H1 (cell line): ENCODE measurements at regions not wholly inside any gene's neighbourhood (a gene's known extent, or its start where the extent isn't known, plus 50 kb on each side); places are given as distances from the start of the nearest gene placed in this dataset.

ENCODE experiments used
- CTCF ChIA-PET: fragments of 300-600 bp; sonication (Branson Sonifier 250); formaldehyde crosslinking; loops from one replicate; lab custom pipeline; 2021; ENCODE audit not compliant: partially characterized antibody; lab: Charles Lee
- POLR2A ChIA-PET: fragments of 300-600 bp; sonication (Branson Sonifier 250); formaldehyde crosslinking; loops from one replicate; lab custom pipeline; 2021; ENCODE audit warnings: inconsistent platforms; ENCODE audit not compliant: partially characterized antibody; lab: Charles Lee
- DNase-seq, 2 experiments: peaks; one replicate each; pipeline versions ENCODE4 v3.0.0 to v3.0.0-alpha.2; 2010 to 2022; ENCODE audit warnings: low spot score in 2 of 2, low read depth in 1 of 2, mixed read lengths in 1 of 2
- FAIRE-seq: peaks from 2 replicates; lab custom pipeline; 2011; peaks lifted over from hg19 to GRCh38; lab: Jason Lieb, UNC
- H2AFZ ChIP-seq: 2 replicates; pipeline ENCODE4 v1.8.1; 2012; ENCODE audit warnings: low read length, inconsistent platforms
- H2AK5ac ChIP-seq: 2 replicates; pipeline ENCODE4 v1.6.1; 2013; ENCODE audit warnings: low read depth, low read length
- H2BK120ac ChIP-seq: replicated peaks from 2 replicates; pipeline ENCODE3; 2013; ENCODE audit warnings: low read depth, low read length, inconsistent platforms
- H2BK12ac ChIP-seq: 2 replicates; pipeline ENCODE4 v1.6.1; 2013; ENCODE audit warnings: low read depth, low read length
- H2BK15ac ChIP-seq: 2 replicates; pipeline ENCODE4 v1.6.1; 2013; ENCODE audit warnings: low read length
- H2BK20ac ChIP-seq: 2 replicates; pipeline ENCODE4 v1.6.1; 2013; ENCODE audit warnings: low read length
- H2BK5ac ChIP-seq: 2 replicates; pipeline ENCODE4 v1.6.1; 2013; ENCODE audit warnings: low read depth, low read length
- H3K14ac ChIP-seq: 2 replicates; pipeline ENCODE4 v1.6.1; 2013; ENCODE audit warnings: inconsistent platforms; ENCODE audit not compliant: insufficient read length
- H3K18ac ChIP-seq: 2 replicates; pipeline ENCODE4 v1.6.1; 2013; ENCODE audit warnings: low read length; ENCODE audit errors: extremely low read depth
- H3K23ac ChIP-seq: 2 replicates; pipeline ENCODE4 v1.6.1; 2013; ENCODE audit warnings: inconsistent platforms; ENCODE audit not compliant: insufficient read length
- H3K23me2 ChIP-seq: 2 replicates; pipeline ENCODE4 v1.6.1; 2013; ENCODE audit warnings: low read depth, low read length
- H3K27ac ChIP-seq: 2 replicates; pipeline ENCODE4 v1.6.1; 2011; ENCODE audit warnings: low read depth, low read length, inconsistent platforms
- H3K27me3 ChIP-seq, 4 experiments: replicated peaks in 1 of 4; 1 replicate in 1 of 4; 2 replicates in 3 of 4; pipeline versions ENCODE4 v1.6.1 to v1.8.1; 2011 to 2013; ENCODE audit warnings: low read length in 3 of 4, mild to moderate bottlenecking in 3 of 4, inconsistent platforms in 2 of 4, mixed read lengths in 2 of 4, moderate library complexity in 1 of 4; ENCODE audit not compliant: control insufficient read depth in 3 of 4, insufficient read depth in 3 of 4; ENCODE audit errors: extremely low read depth in 1 of 4
- H3K36me3 ChIP-seq, 4 experiments: 2 replicates each; pipeline versions ENCODE4 v1.6.1 to v1.8.1; 2011 to 2013; ENCODE audit warnings: mild to moderate bottlenecking in 4 of 4, low read length in 3 of 4, moderate library complexity in 2 of 4, control low read depth in 1 of 4, inconsistent platforms in 1 of 4; ENCODE audit not compliant: insufficient read depth in 4 of 4, control insufficient read depth in 2 of 4
- H3K4ac ChIP-seq: replicated peaks from 2 replicates; pipeline ENCODE3; 2013; ENCODE audit warnings: low read length, low read depth, mixed read lengths, inconsistent platforms; ENCODE audit not compliant: insufficient read length
- H3K4me1 ChIP-seq, 4 experiments: replicated peaks in 1 of 4; 1 replicate in 1 of 4; 2 replicates in 3 of 4; pipeline versions ENCODE4 v1.6.1 to v1.8.1; 2011 to 2013; ENCODE audit warnings: low read length in 3 of 4, inconsistent platforms in 2 of 4, mixed read lengths in 1 of 4; ENCODE audit not compliant: insufficient read depth in 4 of 4, control insufficient read depth in 3 of 4
- H3K4me2 ChIP-seq, 2 experiments: 2 replicates each; pipeline versions ENCODE4 v1.6.1 to v1.8.1; 2011 to 2013; ENCODE audit warnings: low read depth in 2 of 2, low read length in 2 of 2, control low read depth in 1 of 2, inconsistent platforms in 1 of 2, mild to moderate bottlenecking in 1 of 2; ENCODE audit not compliant: insufficient read depth in 1 of 2
- H3K4me3 ChIP-seq, 4 experiments: fragments of 200-600, 300-600 bp in 1 of 4; sonication (generic), shearing (Covaris generic), sonication (Bioruptor Twin) in 1 of 4; 2 replicates each; pipeline versions ENCODE4 v1.5.1 to v1.8.1; 2011 to 2016; ENCODE audit warnings: low read length in 4 of 4, low read depth in 3 of 4, control low read depth in 2 of 4, inconsistent platforms in 2 of 4, mild to moderate bottlenecking in 2 of 4, mixed read lengths in 1 of 4, moderate library complexity in 1 of 4; ENCODE audit not compliant: insufficient read depth in 2 of 4; ENCODE audit errors: extremely low read depth in 1 of 4
- H3K56ac ChIP-seq: replicated peaks from 2 replicates; pipeline ENCODE3; 2013; ENCODE audit warnings: low read depth, mild to moderate bottlenecking, mixed read lengths, low read length, inconsistent platforms; ENCODE audit not compliant: insufficient read length
- H3K79me1 ChIP-seq: 2 replicates; pipeline ENCODE4 v1.6.1; 2013; ENCODE audit warnings: low read depth, low read length, control low read depth
- H3K79me2 ChIP-seq, 2 experiments: 2 replicates each; pipeline versions ENCODE4 v1.6.1 to v1.8.1; 2012 to 2013; ENCODE audit warnings: low read length in 2 of 2, mild to moderate bottlenecking in 2 of 2, inconsistent platforms in 1 of 2; ENCODE audit not compliant: insufficient read depth in 2 of 2, control insufficient read depth in 1 of 2
- H3K9ac ChIP-seq, 4 experiments: replicated peaks in 1 of 4; 1 replicate in 1 of 4; 2 replicates in 3 of 4; pipeline versions ENCODE4 v1.6.1 to v1.8.1; 2011 to 2013; ENCODE audit warnings: low read depth in 3 of 4, low read length in 3 of 4, control low read depth in 2 of 4, mild to moderate bottlenecking in 2 of 4, moderate library complexity in 2 of 4, inconsistent platforms in 1 of 4; ENCODE audit errors: extremely low read depth in 1 of 4
- H3K9me3 ChIP-seq, 2 experiments: 2 replicates each; pipeline versions ENCODE4 v1.6.1 to v1.8.1; 2012 to 2013; ENCODE audit warnings: mild to moderate bottlenecking in 2 of 2, moderate library complexity in 2 of 2, control low read depth in 1 of 2, inconsistent platforms in 1 of 2, low read depth in 1 of 2, low read length in 1 of 2, mixed read lengths in 1 of 2; ENCODE audit not compliant: insufficient read depth in 2 of 2
- H4K20me1 ChIP-seq, 2 experiments: replicated peaks in 1 of 2; 2 replicates each; pipeline versions ENCODE3 to v1.8.1; 2011 to 2013; ENCODE audit warnings: inconsistent platforms in 2 of 2, low read length in 2 of 2, mild to moderate bottlenecking in 1 of 2; ENCODE audit not compliant: insufficient read depth in 2 of 2, control insufficient read depth in 1 of 2
- H4K5ac ChIP-seq: 2 replicates; pipeline ENCODE4 v1.6.1; 2013; ENCODE audit warnings: low read length, low read depth, mixed read lengths, inconsistent platforms; ENCODE audit not compliant: insufficient read length
- H4K8ac ChIP-seq: 2 replicates; pipeline ENCODE4 v1.8.0; 2013; ENCODE audit warnings: mild to moderate bottlenecking, moderate library complexity, low read length, inconsistent platforms; ENCODE audit not compliant: insufficient read depth; ENCODE audit errors: extremely low read depth
- H4K91ac ChIP-seq: replicated peaks from 2 replicates; pipeline ENCODE3; 2013; ENCODE audit warnings: low read length, mixed read lengths, inconsistent platforms; ENCODE audit not compliant: insufficient read length
- BACH1 ChIP-seq: IDR thresholded peaks from 2 replicates; pipeline ENCODE4 v1.6.1; 2012; ENCODE audit warnings: low read length, improper control_type of control experiment
- BCL11A ChIP-seq, 2 experiments: IDR thresholded peaks; one replicate each; pipeline ENCODE4 v1.6.1; 2011; ENCODE audit warnings: low read depth in 2 of 2, low read length in 2 of 2, mild to moderate bottlenecking in 2 of 2
- CBX5 ChIP-seq: fragments of 300-800, 300-1000 bp; sonication (generic); IDR thresholded peaks from 2 replicates; pipeline ENCODE4 v1.7.1; 2016; ENCODE audit warnings: antibody characterized with exemption, low read length, low read depth
- EZH2 ChIP-seq: fragments of 200-600 bp; sonication (generic); IDR thresholded peaks from 2 replicates; pipeline ENCODE4 v1.7.1; 2012; ENCODE audit warnings: low read depth, mild to moderate bottlenecking, moderate library complexity, low read length, inconsistent platforms; ENCODE audit not compliant: severe bottlenecking
- FOSL1 ChIP-seq: IDR thresholded peaks from 2 replicates; pipeline ENCODE4 v1.6.1; 2011; ENCODE audit warnings: mild to moderate bottlenecking, low read depth, low read length, moderate library complexity; ENCODE audit not compliant: insufficient read depth
- JUN ChIP-seq: IDR thresholded peaks from 2 replicates; pipeline ENCODE4 v1.6.1; 2011; ENCODE audit warnings: low read depth, mild to moderate bottlenecking, improper control_type of control experiment, low read length
- KDM1A ChIP-seq: fragments of 200-600, 300-600 bp; sonication (generic); IDR thresholded peaks from 2 replicates; pipeline ENCODE4 v1.7.1; 2016; ENCODE audit warnings: mild to moderate bottlenecking, low read length, borderline replicate concordance
- KDM4A ChIP-seq: IDR thresholded peaks from one replicate; pipeline ENCODE4 v1.7.1; 2012; ENCODE audit warnings: low read depth, mild to moderate bottlenecking, moderate library complexity, low read length, inconsistent platforms; ENCODE audit not compliant: severe bottlenecking
- MAFK ChIP-seq: IDR thresholded peaks from 2 replicates; pipeline ENCODE4 v1.6.1; 2012; ENCODE audit warnings: low read depth, mild to moderate bottlenecking, improper control_type of control experiment, low read length
- NRF1 ChIP-seq: IDR thresholded peaks from 2 replicates; pipeline ENCODE4 v1.6.1; 2011; ENCODE audit warnings: mild to moderate bottlenecking, low read depth, low read length, improper control_type of control experiment
- RNF2 ChIP-seq: fragments of 200-900, 300-1000 bp; sonication (generic); IDR thresholded peaks from 2 replicates; pipeline ENCODE4 v1.7.1; 2016; ENCODE audit warnings: borderline replicate concordance, low read depth, mild to moderate bottlenecking, antibody characterized with exemption, low read length; ENCODE audit not compliant: poor library complexity, severe bottlenecking; ENCODE audit errors: missing control alignments
- SP2 ChIP-seq: IDR thresholded peaks from 2 replicates; pipeline ENCODE4 v1.6.1; 2012; ENCODE audit warnings: mild to moderate bottlenecking, low read length, inconsistent platforms
- SRF ChIP-seq: IDR thresholded peaks from 2 replicates; pipeline ENCODE4 v1.6.1; 2011; ENCODE audit warnings: mild to moderate bottlenecking, low read depth, low read length, moderate library complexity
- WGBS, 2 experiments: shearing (Covaris generic) in 1 of 2; methylation state at CpG; one replicate each; pipeline versions ENCODE4 v1.1.6 to v1.1.7; 2013 to 2015; ENCODE audit warnings: low lambda C conversion rate in 2 of 2, mixed read lengths in 2 of 2, inconsistent platforms in 1 of 2, low coverage in 1 of 2, missing lambda C conversion rate in 1 of 2; ENCODE audit not compliant: insufficient replicate concordance in 2 of 2, insufficient coverage in 1 of 2, insufficient read length in 1 of 2; ENCODE audit errors: extremely low coverage in 1 of 2, missing lambda C conversion rate in 1 of 2; 5-methylcytosine and 5-hydroxymethylcytosine counted together

GRCh38 chr5:4254736-4255135 is 659.1 kb downstream of the IRX1 start:
- POLR2A ChIA-PET = interaction anchor here (0.6 kb wide), 2 partner anchors 68 to 922 kb away, joined by 3 read pairs; no protein-coding TSS in a partner anchor
- TF ChIP-seq RNF2 = no peak
- no peak for TF ChIP-seq MAFK
- no peak for TF ChIP-seq KDM1A
- TF ChIP-seq FOSL1 = no peak
- no peak for TF ChIP-seq CBX5
- no peak for TF ChIP-seq SRF
- no peak for TF ChIP-seq JUN
- TF ChIP-seq BCL11A (IDR thresholded peaks at IDR 0.05; ENCODE audit: low read depth in 2 of 2, low read length in 2 of 2) = no peak
- TF ChIP-seq BACH1 = no peak
- no peak for TF ChIP-seq KDM4A
- TF ChIP-seq NRF1 = no peak
- no peak for TF ChIP-seq EZH2
- no peak for TF ChIP-seq SP2
- H3K27ac ChIP-seq = no peak overlapping the region
- no peak overlapping the region for H2AK5ac ChIP-seq
- no peak overlapping the region for H2AFZ ChIP-seq
- no peak overlapping the region for H4K8ac ChIP-seq
- CTCF ChIA-PET = interaction anchor here (0.6 kb wide), 1 partner anchor 880 kb away, joined by 3 read pairs; no protein-coding TSS in a partner anchor
- no peak overlapping the region for H3K4me3 ChIP-seq
- no peaks in the 10 kb centered on the region for H3K27me3 ChIP-seq
- no peak overlapping the region for H3K23ac ChIP-seq
- no peaks in the 10 kb centered on the region for H3K9me3 ChIP-seq
- H3K4me2 ChIP-seq = no peak overlapping the region
- no peak overlapping the region for H3K4ac ChIP-seq
- no peaks in the 10 kb centered on the region; the same call in 1 of the 2 replicates for H3K23me2 ChIP-seq
- H2BK120ac ChIP-seq = no peak overlapping the region
- H4K20me1 ChIP-seq = no peaks in the 10 kb centered on the region
- no peak overlapping the region for H2BK15ac ChIP-seq
- no peak overlapping the region for H4K5ac ChIP-seq
- 92% methylated on average over 6 of the region's 6 CpGs; no CpG with 5 or more reads in 1 of the 2 experiments for WGBS, 2 experiments
- H3K56ac ChIP-seq = no peak overlapping the region
- FAIRE-seq (no peak), DNase-seq (no peak)
- no peak overlapping the region for H3K18ac ChIP-seq
- H3K4me1 ChIP-seq = peaks cover 0 to 2% (median 0%) of the 10 kb centered on the region in 4 experiments; a peak in 2 of 7 replicates
- no peak overlapping the region for H2BK20ac ChIP-seq
- no peak overlapping the region for H3K9ac ChIP-seq
- H3K14ac ChIP-seq = no peak overlapping the region
- no peaks in the 10 kb centered on the region for H3K79me2 ChIP-seq
- no peaks in the 10 kb centered on the region for H3K36me3 ChIP-seq
- H3K79me1 ChIP-seq = no peaks in the 10 kb centered on the region
- no peak overlapping the region for H2BK5ac ChIP-seq
- H2BK12ac ChIP-seq = no peak overlapping the region
- H4K91ac ChIP-seq = no peak overlapping the region
